ENCODE measurements at regions not wholly inside any gene's neighbourhood (a gene's known extent, or its start where the extent isn't known, plus 50 kb on each side); places are given as distances from the start of the nearest gene placed in this dataset.

DNA sequence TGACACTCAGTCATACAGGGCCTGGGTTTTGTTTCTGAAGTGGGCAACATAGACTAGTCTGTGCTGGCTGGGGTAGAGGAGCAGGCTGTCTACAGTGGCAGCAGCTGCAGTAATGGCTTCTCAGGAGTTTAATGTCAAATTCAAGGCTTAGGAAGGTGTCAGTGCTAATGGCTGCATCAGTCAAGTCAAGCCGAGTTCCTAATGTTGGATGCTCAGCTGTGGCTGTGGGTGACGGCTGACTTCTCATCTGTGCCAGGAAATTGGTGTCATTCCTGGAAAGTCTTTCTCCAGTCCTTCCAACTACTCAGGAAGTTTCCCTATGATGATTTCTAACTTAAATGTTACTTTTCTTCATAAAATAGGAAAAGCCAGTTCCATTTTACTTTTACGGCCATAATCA is 468.1 kb upstream of the IGFBP3 start:
- no peak for DNase-seq

DNA sequence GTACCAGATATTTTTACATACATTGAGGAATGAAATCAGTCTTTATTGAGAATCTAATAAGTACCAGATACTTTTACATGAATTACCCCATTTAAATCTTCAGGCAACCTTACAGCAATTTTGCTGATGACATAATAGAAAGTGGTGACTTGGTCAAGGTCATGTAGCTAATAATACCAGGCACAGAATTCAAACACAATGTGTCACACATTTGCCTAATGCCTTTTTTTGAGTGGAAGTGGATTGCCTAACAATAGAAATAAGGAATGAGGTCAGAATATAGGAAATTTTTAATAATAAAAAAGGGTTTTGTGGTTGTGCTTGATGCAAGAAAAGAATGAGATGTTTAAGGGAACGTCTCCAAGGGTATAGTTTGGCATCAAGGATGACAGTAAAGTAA is 466.6 kb upstream of the IGFBP3 start:
- no peak for DNase-seq

DNA sequence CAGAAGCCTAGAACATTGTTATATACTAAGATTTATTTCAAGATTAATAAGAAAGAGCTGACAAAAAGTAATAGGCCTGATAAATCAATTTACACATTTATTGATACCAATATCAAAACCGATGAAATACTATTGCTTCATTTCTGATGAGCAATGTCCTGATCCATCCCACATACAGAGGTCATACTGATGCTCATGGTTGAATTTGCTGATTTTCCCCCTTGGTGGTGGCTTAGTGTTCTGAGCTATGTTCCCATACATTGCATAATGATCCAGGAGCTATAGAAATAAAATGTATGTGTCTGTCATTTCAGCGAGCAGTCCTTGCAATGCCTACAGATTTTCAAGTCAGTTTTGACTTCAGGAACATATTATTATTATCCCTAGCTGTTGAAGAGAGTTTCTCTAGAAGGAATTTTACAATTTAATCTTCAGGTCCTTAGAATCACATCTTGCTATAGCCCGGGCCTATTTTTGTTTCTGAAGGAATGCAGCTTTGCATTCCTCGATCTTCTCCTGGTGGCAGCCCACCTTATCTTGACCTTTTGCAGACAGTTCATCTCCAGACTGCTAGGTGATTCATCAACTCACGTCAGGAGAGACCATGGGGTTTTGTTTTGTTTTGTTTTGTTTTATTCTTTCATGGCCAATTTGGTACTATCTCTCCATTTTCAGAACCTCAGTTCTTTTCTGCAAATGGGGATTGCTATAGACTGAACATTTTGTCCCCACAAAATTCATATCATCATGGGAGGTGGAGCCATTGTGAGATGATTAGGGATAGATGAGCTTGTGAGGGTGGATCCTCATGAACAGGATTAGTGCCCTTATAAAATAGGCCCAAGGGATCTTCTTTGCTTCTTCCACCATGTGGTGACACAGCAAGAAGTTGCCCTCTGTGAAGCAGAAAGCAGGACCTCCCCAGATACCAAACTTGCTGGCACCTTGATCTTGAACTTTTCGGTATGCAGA is 465.6 kb upstream of the IGFBP3 start:
- DNase-seq = no peak

DNA sequence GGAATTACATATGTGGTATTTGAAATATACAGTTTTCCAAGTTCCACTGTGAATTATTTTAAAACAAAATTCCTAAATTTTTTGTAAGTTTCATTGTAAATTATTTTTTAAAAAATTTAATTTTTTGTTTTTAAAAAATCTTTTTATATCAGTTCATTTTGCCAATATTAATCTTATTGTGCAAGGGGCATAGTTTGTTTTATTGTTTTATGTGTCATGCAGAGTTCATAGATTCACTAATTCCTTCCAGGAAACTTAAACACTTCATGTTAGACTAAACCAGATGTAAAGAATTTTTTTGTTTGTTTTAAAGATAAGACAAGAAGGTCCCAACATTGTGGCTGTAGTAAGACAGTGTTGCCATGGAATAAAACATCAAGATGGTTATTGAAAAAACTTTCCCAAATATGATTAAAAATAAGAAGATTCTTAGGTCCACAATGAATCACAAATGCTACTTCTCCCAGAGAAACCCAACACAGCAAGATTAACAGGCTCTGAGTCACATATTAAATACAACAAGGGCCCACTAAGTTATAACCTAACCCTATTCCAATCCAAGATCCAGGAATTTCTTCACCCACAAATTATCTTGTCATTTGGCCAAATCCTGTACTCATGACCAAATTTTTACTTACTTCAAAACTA is 464.7 kb upstream of the IGFBP3 start:
- DNase-seq = no peak

DNA sequence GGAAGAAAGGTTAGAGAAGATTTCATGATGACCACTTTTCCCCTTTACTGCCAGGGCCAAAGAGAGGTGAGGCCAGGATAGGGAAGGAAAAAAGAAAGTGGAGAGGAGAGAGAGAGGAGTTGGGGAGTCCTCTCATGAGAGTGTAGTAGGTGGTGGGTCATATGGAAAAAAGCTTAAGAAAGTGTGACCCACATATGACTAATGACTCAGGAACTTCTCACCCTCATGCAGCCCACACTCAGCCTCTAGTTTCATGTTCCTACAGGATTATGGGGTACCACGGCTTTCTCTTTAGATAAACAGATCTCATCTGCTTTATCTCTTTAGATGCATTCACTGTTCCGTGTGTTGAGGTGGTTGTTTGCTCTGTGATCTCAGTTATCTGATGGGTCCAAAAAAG is 462.5 kb upstream of the IGFBP3 start:
- DNase-seq = no peak

DNA sequence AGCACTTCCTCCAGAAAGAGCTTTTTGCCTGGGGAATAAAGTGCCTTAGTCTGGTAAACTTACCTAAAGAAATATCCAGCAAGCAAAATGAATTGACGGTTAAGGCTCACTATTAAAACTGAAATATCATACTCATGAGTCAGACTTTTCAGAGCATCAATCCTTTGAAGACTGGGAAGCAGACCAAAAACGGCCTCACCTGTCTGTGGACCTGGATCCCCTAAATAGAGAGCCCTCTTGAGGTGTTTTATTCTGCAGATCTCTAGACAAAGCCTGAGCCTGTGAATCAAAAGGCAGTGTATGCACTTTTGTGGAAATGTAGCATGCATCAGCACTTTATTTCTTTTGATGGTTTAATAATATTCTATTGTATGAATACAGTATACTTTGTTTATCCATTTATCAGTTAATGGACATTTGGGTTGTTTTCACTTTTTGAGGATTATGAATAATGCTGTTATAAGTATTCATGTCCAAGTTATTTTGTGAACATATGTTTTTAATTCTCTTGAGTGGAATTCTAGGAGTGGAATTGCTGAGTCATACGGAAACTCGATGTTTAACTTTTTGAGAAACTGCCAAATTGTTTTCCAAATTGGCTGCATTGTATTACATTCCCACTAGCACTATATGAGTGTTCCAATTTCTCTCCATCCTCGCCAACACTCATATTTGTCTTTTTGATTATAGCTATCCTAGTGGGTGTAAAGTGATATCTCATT is 449.0 kb upstream of the IGFBP3 start:
- DNase-seq = peak; percentile 12

DNA sequence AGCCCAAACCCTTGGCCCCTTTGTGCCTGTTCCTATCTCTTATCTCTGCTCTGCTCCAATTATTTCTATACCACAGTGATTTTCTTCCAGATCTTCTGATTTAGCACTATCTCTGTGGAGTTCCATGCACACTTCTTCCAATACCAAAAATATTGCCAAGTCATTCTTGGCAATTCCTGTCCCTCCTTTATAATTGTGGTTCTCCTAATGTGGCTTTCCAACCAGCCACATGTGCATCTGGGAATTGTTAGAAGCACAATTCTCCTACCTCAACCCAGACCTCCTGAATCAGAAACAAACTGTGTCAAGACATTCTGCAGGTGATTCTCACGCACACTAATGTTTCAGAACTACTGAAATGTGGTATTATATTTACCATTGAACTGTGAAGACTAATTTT is 447.8 kb upstream of the IGFBP3 start:
- DNase-seq = no peak

DNA sequence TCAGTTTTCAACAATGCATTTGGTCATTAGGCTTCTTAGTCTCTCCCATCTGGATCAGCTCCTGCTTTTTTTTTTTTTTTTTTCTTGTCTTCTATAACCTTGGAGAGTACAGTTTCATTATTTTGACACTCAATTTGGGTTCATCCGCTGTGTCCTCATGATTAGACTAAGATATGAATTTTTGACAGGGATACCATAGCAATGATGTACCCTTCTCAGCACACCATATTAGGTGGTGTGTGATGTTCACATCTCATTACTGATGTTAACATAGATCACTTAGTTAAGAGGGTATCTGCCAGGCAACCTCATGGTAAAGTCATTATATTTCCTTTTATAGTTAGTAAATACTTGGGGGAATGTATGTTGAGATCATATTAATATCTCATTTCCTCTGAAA is 445.5 kb upstream of the IGFBP3 start:
- DNase-seq = no peak

DNA sequence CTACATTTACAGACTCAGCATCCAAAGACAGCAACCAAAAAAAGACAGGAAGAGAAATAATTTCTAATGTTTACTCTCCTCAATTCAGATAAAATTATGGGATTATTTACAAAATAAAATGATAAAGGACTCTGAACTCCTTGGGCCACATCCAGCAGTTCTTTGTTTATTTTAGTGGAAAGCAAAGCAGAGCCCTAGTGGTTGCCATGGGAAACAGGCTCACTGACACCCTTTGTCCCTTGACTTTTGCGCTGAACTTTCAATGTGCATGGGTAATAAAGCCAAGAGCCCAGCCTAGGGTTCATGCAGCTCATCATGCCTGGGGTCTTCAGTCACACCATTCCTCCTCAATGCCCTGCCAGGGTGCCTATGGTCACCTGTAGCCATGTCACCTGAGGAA is 442.6 kb upstream of the IGFBP3 start:
- peak; percentile 41 for DNase-seq

DNA sequence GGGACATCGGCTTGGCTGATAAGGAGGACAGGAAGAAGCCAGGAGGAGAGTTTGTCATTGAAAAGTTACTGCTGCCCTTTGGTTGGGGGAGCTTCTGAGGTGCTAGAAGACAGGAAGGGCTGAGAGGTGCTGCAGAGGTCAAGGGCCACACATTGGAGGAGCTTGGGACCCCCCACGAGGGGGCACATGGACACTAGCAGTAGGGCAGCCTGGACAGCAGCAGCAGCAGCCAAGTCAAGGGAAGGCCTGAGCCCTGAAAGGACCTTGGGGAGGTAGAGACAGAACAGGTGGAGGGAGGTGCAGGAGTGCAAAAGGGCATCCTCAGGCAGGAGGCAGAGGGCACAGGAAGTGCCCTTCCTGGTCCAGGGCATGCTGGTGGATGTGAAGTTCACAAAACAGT is 439.7 kb upstream of the IGFBP3 start:
- DNase-seq = no peak

DNA sequence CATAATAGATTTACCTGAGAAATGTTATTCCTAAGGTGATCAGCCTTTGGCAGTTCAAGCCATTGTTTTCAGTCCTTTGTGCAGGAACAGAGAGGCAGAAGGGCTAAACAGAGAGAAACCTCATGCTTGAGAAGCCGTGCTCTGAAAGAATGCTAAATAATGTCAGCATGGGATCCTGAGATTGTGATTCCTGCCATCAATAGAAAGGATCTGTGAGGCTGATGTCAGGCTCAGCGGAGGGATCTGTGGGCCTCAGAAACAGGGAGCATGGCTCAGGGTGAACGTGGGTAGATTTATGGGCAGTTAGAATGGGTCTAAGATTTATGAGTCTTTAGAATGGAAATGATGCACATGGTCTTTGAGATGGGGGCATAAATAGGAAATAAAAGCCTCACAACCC is 439.2 kb upstream of the IGFBP3 start:
- no peak for DNase-seq

DNA sequence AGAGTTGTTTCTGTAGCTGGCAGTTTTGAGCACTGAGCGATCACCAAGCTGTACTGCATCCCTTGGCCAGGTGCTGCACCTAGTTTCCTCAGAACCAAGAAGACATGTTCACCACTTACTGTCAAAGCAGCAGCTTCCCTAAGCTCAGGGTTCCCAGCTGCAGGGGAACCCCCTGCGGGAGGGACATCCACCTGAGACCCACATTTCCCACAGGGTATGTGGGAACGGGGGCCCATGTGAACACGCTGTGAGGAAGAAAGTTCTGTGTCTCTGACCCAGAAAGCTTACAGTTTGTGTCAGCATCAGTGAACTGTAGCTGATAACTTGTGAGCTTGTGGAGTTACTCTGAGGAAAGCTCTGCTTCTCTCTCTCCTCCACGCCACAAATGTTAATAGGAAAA is 436.8 kb upstream of the IGFBP3 start:
- no peak for DNase-seq

DNA sequence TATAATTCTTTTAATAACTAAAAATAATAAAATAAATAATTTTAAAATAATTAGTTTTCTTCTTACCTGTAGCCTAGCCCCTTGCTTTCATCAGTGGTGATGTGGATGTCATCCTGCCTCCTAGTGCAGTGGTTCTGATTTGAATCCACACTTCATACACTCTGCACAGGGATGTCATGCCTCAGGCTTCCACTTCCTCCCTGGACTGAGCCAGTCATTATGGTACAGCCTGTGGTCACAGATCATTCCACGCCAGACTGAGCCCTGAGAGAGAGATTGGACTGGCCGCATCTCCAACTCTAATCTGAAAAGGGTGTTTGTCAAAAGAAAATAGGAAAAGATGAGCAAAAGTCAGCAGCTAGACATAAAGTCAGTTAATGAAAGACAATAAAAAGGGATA is 436.2 kb upstream of the IGFBP3 start:
- DNase-seq = no peak

DNA sequence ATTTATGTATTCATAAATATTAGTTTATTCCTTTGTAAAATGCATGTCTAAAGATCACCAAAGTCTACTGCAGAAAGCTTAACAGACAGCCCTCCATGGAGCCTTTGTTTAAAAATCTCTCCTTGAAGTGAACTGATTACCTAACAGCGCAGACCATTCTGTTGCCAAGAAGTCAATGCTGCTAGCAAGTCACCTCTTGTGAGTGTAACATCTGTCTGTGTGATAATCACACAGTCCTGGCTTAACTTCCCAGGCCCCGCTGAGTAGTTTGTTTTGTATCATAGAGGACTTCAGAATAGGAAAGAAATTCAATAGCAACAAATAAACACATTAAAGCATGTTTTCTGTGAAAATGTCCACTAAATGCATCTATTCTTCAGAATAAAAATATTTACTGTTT is 435.3 kb upstream of the IGFBP3 start:
- no peak for DNase-seq

DNA sequence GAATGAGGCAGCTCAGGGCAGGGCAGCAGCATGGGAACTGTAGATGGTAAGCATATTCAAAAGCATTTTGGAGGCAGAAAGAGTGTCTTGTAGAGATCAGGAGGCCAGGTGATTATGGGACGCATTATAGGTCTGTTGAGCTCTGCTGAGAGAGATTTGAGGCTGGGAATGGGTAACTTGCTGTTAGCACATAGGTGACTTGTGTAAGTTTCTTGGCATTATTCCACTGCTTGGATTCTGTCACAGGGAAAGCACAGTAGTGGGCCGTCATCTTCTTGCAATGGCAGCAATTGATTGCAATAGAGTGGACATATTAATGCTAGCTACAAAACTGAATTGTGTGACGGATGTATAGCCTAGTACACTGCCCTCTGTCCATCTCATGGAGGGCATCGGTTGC is 434.3 kb upstream of the IGFBP3 start:
- no peak for DNase-seq

DNA sequence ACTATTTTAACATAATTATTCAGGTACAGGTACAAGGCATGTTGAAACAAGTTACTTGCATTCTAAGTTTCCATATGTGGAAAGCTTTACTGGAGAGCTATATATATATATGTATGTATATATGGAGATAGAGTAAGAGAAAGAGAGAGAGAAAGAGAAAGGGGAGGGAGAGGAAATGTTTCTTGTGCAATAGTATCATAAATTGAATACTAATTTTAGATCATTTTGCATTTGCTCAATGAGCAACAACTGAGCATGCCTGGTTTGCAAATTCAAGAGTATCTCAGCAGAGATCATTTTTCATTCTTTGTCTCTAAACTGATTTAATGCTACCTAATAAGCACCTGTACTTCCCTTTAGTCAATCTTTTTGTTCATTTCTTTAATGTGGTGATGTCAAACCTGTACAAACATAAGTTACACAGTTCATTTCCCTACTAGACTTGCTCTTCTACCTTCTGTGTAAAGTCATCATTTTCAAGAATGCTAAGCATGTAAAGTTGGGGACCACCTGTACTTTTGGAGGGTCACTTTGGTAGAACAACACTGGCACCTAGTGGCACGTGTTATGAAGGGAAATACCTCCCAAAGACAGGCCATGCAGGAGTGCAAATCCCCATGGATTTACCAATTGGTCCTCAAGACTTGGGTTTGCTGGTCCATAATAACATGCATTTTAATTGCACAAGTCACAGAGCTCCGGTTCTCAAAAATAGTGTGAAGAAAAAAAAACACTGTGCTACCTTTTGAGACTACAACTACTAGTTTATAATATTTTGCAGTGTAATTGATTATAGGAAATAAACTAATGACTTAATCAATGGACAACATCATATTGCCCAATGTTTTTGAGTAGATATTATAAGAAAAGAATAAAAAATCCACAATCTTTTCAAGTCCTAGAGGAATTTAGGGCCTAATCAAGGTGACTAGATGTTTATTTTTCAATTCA is 431.2 kb upstream of the IGFBP3 start:
- DNase-seq = peak; percentile 50

DNA sequence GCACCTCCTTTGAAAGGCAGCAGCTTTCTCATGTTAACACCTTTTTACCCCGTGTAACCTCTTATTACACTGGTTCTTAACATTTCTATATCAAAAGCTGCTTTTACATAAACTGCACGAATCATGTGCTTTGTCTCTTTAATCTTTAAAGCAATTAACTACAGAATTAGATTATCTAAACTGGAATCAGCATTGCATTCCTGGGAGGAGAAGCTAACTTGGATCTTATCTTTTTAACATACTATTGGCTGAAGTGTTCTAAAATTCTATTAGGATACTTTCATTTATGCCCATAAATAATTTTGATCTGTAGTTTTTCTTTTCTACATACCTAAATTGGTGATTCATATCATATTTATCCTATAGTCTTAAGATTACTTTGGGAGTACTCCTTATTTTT is 428.4 kb upstream of the IGFBP3 start:
- DNase-seq = no peak

DNA sequence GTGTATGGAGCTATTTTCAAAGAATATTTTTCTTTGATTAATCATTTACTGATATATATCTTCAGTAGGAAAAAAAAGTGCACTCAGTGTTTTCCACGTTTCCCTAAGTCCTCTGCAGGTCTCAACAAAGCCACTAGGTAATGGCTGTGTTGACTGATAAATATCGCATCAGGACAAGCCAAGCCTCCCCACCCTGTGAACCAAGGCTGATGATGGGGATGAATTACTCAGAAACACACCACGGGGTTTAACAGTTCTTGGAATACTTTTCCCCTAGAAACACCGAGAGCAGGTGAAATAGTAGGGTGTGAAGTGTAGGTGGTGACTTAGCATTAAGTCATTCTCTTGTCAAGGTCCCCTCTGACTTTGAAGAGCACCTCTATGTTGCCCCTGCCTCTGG is 423.5 kb upstream of the IGFBP3 start:
- DNase-seq = no peak

DNA sequence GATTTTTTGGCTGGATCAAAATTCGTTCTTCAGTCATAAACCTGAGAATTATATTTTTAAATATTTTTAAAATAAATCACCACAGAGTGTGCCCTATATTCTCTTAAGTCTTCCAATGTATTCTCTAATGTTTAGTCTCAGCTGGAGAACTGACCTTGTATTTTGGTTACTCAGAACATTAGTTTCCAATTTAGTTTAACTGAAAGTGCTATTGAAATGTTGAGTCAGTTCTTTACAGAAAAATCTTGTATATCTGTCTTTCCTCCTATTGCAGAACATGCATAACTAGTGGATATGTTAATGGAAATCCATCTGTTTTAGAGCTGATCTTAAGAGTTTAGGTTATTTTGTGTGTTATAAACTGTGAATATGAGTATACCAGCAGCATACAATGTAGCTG is 422.7 kb upstream of the IGFBP3 start:
- no peak for DNase-seq

DNA sequence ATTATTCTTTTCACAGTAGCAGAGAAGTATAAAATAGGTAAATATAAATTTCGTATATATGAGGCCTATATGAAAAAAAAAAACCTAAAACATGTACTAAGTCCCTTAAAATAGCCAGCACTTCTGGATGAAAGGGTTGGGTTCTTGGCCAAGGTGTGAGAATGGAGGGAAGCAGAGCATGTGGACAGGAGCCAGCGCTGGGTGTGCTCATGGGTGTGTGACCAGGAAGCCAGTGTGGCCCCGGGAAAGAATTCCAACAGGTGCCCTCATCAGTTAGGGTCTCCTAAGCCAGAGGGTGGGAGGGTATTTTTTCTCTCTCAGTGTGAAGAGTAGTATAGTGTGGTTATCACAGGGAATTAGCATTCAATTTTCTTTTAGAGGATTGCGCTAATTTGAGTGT is 401.9 kb upstream of the IGFBP3 start:
- no peak for DNase-seq

DNA sequence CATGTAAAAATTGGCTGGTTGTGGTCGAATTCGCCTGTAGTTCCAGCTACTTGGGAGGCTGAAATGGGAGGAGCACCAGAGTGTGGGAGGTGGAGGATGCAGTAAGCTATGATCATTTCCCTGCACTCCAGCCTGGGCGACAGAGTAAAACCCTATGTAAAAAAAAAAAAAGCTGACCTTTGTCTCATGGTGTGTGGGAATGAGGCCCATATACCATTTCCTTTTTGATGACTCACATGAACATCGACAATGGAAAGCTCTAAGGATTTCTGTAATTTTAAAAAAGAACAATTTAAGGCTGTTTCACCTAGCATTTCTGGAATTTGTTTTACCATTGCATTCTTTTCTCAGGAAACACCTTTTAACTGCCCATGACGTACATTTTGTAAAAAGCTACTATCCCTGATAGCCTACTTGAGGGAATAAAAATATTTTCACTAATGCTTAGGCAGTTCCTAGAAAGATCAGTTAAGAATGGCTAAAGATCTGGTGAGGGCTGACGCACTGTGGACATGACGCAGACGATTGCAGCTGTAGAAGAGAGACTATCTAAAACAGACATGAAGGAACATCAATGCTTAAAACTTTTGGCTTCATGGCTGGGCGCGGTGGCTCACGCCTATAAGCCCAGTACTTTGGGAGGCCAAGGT is 400.6 kb upstream of the IGFBP3 start:
- DNase-seq = no peak

DNA sequence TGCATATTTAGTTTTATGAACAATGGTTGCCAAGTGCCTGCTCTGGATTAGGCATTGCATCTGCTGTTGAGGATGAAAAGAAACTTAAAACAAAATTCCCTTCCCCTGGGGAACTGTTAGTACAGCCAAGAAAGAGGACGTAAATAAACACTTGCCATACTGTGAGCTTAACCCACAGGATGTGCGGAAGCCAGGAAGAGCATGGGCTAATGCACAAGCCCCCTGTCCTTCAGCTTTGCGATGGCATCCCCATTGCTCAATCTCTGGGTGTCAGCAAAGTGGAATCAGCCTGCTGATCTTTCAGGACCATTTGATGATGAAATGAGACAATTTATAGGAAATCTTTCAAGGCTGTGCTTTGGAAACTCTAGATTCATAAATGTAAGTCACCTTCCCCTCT is 399.9 kb upstream of the IGFBP3 start:
- DNase-seq = no peak
